ENCODE measurements at regions not wholly inside any gene's neighbourhood (a gene's known extent, or its start where the extent isn't known, plus 50 kb on each side); places are given as distances from the start of the nearest gene placed in this dataset.

DNA sequence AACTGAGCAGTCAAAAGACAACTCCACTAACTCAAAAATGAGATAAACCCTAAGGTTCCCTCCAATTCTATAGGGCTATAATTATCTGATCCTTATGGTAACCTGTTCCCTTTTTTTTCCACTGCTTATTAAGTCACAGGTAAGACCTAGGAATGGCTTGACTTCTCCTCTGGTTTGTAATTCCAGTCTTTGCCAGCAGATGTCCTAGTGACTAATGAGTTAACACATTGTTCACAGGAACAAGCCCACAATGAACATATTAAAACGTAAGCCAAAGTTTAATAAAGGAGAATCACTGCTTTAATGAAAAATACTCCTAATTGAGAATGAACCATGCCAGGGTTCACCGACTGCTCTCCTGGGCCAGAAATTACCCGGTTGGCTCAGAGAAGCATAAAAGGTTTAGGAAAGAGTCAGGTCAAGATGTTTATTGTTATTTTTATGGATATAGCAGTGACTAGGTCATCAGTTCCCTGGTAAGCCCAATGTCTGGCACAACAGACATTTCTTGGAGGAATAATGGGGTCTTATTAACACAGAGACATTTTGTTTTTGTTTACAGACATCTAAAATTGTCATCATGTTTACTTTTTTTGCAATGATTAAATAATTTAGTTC lies 120.1 kb downstream of the ELAPOR2 start (continued):
- TF ChIP-seq, protein P1, sequence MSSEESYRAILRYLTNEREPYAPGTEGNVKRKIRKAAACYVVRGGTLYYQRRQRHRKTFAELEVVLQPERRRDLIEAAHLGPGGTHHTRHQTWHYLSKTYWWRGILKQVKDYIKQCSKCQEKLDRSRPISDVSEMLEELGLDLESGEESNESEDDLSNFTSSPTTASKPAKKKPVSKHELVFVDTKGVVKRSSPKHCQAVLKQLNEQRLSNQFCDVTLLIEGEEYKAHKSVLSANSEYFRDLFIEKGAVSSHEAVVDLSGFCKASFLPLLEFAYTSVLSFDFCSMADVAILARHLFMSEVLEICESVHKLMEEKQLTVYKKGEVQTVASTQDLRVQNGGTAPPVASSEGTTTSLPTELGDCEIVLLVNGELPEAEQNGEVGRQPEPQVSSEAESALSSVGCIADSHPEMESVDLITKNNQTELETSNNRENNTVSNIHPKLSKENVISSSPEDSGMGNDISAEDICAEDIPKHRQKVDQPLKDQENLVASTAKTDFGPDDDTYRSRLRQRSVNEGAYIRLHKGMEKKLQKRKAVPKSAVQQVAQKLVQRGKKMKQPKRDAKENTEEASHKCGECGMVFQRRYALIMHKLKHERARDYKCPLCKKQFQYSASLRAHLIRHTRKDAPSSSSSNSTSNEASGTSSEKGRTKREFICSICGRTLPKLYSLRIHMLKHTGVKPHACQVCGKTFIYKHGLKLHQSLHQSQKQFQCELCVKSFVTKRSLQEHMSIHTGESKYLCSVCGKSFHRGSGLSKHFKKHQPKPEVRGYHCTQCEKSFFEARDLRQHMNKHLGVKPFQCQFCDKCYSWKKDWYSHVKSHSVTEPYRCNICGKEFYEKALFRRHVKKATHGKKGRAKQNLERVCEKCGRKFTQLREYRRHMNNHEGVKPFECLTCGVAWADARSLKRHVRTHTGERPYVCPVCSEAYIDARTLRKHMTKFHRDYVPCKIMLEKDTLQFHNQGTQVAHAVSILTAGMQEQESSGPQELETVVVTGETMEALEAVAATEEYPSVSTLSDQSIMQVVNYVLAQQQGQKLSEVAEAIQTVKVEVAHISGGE (CRISPR knock-in tag; IDR thresholded peaks at IDR 0.05), result no peak
- TF ChIP-seq ASH2L (IDR thresholded peaks at IDR 0.05; ENCODE audit: borderline replicate concordance, low read depth) (no peak), RELA (IDR thresholded peaks at IDR 0.05; ENCODE audit: borderline replicate concordance, partially characterized antibody) (no peak), NRF1 (conservative IDR thresholded peaks at IDR 0.05; ENCODE audit: low read depth, low read length) (no peak), LARP7 (IDR thresholded peaks at IDR 0.05) (no peak), SMC3 (IDR thresholded peaks at IDR 0.05; ENCODE audit: borderline replicate concordance, low read length) (peak; percentile 91), TAF1 (IDR thresholded peaks at IDR 0.05; ENCODE audit: borderline replicate concordance, low read depth, low read length) (no peak), MTA2 (IDR thresholded peaks at IDR 0.05; ENCODE audit: low read depth) (no peak), FOXK2 (IDR thresholded peaks at IDR 0.05) (no peak), YY1 (IDR thresholded peaks at IDR 0.05; ENCODE audit: low read depth, low read length) (peak; percentile 52; the same call in 1 of the 2 replicates), IKZF2 (IDR thresholded peaks at IDR 0.05) (no peak), BRCA1 (IDR thresholded peaks at IDR 0.05; ENCODE audit: low read depth, low read length) (no peak), DPF2 (IDR thresholded peaks at IDR 0.05) (no peak), RAD21 (IDR thresholded peaks at IDR 0.05; ENCODE audit: insufficient read depth, low read depth, low read length) (peak; percentile 88), SRF (IDR thresholded peaks at IDR 0.05; ENCODE audit: low read depth in 2 of 2, low read length in 2 of 2) (no peak)
- TF ChIP-seq, protein P2, sequence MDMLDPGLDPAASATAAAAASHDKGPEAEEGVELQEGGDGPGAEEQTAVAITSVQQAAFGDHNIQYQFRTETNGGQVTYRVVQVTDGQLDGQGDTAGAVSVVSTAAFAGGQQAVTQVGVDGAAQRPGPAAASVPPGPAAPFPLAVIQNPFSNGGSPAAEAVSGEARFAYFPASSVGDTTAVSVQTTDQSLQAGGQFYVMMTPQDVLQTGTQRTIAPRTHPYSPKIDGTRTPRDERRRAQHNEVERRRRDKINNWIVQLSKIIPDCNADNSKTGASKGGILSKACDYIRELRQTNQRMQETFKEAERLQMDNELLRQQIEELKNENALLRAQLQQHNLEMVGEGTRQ (IDR thresholded peaks at IDR 0.05; ENCODE audit: borderline replicate concordance, low read depth, low read length), result no peak
- TF ChIP-seq, protein P3, sequence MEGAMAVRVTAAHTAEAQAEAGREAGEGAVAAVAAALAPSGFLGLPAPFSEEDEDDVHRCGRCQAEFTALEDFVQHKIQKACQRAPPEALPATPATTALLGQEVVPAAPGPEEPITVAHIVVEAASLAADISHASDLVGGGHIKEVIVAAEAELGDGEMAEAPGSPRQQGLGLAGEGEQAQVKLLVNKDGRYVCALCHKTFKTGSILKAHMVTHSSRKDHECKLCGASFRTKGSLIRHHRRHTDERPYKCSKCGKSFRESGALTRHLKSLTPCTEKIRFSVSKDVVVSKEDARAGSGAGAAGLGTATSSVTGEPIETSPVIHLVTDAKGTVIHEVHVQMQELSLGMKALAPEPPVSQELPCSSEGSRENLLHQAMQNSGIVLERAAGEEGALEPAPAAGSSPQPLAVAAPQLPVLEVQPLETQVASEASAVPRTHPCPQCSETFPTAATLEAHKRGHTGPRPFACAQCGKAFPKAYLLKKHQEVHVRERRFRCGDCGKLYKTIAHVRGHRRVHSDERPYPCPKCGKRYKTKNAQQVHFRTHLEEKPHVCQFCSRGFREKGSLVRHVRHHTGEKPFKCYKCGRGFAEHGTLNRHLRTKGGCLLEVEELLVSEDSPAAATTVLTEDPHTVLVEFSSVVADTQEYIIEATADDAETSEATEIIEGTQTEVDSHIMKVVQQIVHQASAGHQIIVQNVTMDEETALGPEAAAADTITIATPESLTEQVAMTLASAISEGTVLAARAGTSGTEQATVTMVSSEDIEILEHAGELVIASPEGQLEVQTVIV (IDR thresholded peaks at IDR 0.05; ENCODE audit: borderline replicate concordance, partially characterized antibody), result no peak
- TF ChIP-seq, protein P4, sequence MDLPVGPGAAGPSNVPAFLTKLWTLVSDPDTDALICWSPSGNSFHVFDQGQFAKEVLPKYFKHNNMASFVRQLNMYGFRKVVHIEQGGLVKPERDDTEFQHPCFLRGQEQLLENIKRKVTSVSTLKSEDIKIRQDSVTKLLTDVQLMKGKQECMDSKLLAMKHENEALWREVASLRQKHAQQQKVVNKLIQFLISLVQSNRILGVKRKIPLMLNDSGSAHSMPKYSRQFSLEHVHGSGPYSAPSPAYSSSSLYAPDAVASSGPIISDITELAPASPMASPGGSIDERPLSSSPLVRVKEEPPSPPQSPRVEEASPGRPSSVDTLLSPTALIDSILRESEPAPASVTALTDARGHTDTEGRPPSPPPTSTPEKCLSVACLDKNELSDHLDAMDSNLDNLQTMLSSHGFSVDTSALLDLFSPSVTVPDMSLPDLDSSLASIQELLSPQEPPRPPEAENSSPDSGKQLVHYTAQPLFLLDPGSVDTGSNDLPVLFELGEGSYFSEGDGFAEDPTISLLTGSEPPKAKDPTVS (IDR thresholded peaks at IDR 0.05; ENCODE audit: low read depth, low read length), result no peak
- TF ChIP-seq, protein P5, sequence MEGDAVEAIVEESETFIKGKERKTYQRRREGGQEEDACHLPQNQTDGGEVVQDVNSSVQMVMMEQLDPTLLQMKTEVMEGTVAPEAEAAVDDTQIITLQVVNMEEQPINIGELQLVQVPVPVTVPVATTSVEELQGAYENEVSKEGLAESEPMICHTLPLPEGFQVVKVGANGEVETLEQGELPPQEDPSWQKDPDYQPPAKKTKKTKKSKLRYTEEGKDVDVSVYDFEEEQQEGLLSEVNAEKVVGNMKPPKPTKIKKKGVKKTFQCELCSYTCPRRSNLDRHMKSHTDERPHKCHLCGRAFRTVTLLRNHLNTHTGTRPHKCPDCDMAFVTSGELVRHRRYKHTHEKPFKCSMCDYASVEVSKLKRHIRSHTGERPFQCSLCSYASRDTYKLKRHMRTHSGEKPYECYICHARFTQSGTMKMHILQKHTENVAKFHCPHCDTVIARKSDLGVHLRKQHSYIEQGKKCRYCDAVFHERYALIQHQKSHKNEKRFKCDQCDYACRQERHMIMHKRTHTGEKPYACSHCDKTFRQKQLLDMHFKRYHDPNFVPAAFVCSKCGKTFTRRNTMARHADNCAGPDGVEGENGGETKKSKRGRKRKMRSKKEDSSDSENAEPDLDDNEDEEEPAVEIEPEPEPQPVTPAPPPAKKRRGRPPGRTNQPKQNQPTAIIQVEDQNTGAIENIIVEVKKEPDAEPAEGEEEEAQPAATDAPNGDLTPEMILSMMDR (IDR thresholded peaks at IDR 0.05 in 2 of 3, conservative IDR thresholded peaks at IDR 0.05 in 1 of 3; ENCODE audit: control insufficient read depth in 2 of 3, extremely low read depth in 1 of 3, insufficient read depth in 1 of 3, low read depth in 3 of 3, low read length in 3 of 3), result peak; percentile 57 to 71 (median 69); a peak in 5 of 6 replicates
